ENCODE measurements at regions not wholly inside any gene's neighbourhood (a gene's known extent, or its start where the extent isn't known, plus 50 kb on each side); places are given as distances from the start of the nearest gene placed in this dataset.
"Not testable (repeated sequence)": the region's sequence is repeated elsewhere in the genome, so short reads cannot be mapped to it uniquely, and the experiment has no call there.

GRCh38 chr3:166810741-166811445, 569.2 kb downstream of the ZBBX start:
- DNase-seq, result no peak

- no peak for DNase-seq
These were observed 570.6 kb downstream of the ZBBX start for GRCh38 chr3:166809520-166809919.

GRCh38 chr3:166788936-166789335, 591.2 kb downstream of the ZBBX start:
- no peak for DNase-seq

GRCh38 chr3:166785876-166786275, 594.2 kb downstream of the ZBBX start:
- DNase-seq, result no peak

- DNase-seq, result no peak
These were observed 596.9 kb downstream of the ZBBX start for GRCh38 chr3:166783206-166783605.

- DNase-seq, result no peak
These were observed 615.3 kb downstream of the ZBBX start for GRCh38 chr3:166764698-166765318.

- no peak for DNase-seq
These were observed 620.2 kb downstream of the ZBBX start for GRCh38 chr3:166759736-166760513.

GRCh38 chr3:166752214-166752613, 627.9 kb downstream of the ZBBX start:
- no peak for DNase-seq

GRCh38 chr3:166743481-166744134, 636.5 kb downstream of the ZBBX start:
- DNase-seq, result no peak

GRCh38 chr3:166734734-166735133, 645.4 kb downstream of the ZBBX start:
- DNase-seq, result no peak

GRCh38 chr3:166731701-166732100, 648.4 kb downstream of the ZBBX start:
- DNase-seq, result no peak

- DNase-seq, result no peak
These were observed 658.6 kb downstream of the ZBBX start for GRCh38 chr3:166721466-166721865.

- no peak for DNase-seq
These were observed 665.9 kb downstream of the ZBBX start for GRCh38 chr3:166714206-166714605.

- no peak for DNase-seq
These were observed 666.3 kb downstream of the ZBBX start for GRCh38 chr3:166713787-166714186.

GRCh38 chr3:166706094-166706493, 674.0 kb downstream of the ZBBX start:
- DNase-seq, result no peak

GRCh38 chr3:166697495-166697894, 682.6 kb downstream of the ZBBX start:
- no peak for DNase-seq

- no peak for DNase-seq
These were observed 684.0 kb downstream of the ZBBX start for GRCh38 chr3:166696103-166696502.

GRCh38 chr3:166688665-166689064, 691.4 kb downstream of the ZBBX start:
- DNase-seq, result no peak

GRCh38 chr3:166685246-166685645, 694.9 kb downstream of the ZBBX start:
- DNase-seq, result no peak

- not testable (repeated sequence) for DNase-seq
These were observed 696.0 kb downstream of the ZBBX start for GRCh38 chr3:166684077-166684476.

GRCh38 chr3:166669781-166670180, 710.3 kb downstream of the ZBBX start:
- no peak for DNase-seq

GRCh38 chr3:166663194-166663593, 716.9 kb downstream of the ZBBX start:
- DNase-seq, result no peak

GRCh38 chr3:166661621-166662020, 718.5 kb downstream of the ZBBX start:
- DNase-seq, result no peak
